B cell (primary cell): ENCODE measurements at regions not wholly inside any gene's neighbourhood (a gene's known extent, or its start where the extent isn't known, plus 50 kb on each side); places are given as distances from the start of the nearest gene placed in this dataset.

Source experiments
- CTCF ChIP-seq: fragments of 200-600 bp; IDR thresholded peaks from one replicate; pipeline ENCODE4 v1.8.0; 2022; ENCODE audit warnings: antibody characterized with exemption, mild to moderate bottlenecking
- EZH2 ChIP-seq: IDR thresholded peaks from 2 replicates; pipeline ENCODE4 v1.6.1; 2012; ENCODE audit warnings: borderline replicate concordance, low read depth, mild to moderate bottlenecking, moderate library complexity, low read length; ENCODE audit not compliant: insufficient read depth, poor library complexity, severe bottlenecking

DNA sequence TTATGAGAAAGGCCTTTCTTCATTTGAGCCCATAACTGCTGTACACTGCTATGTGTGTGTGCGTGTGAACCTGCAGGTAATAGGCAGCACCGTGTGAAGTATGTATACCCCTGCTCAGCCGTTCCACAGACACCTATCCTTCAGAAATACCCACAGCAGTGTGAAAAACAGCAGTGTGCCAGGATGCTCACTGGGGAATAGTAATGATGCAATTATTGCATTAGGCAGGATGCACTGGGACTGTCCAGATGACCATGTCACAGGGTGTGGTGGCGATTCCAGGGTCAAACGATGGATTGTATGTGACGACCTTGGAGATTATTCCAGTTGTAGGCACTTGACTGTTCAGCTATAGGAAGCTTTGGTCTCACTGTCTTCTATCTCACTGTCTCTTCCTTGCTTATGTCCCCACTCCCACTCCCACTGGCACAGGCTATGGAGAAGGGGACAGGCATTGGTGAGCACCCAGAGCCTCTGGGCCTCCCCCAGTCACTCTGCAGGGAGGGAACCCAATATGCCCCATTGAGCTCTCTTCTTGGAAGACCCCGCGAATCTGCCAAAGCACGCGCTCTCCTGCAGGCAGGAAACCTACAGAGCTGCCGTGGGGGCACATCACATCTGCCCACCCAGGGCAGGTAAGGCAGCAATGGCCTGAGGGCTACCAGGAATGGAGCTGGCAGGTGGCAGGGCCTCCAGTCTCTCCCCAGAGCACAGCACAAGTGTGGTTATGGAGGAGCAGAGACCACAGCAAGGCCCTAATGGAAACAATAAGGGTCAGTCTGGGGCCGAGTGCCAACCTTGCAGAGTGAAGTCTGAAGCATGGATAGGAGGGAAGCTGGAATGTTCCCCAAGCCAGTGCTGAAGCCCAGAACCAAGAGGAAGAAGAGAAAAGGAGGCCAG lies 518.9 kb upstream of the RAB6C start:
- TF ChIP-seq EZH2 (no peak), CTCF (no peak)
